ENCODE measurements at regions not wholly inside any gene's neighbourhood (a gene's known extent, or its start where the extent isn't known, plus 50 kb on each side); places are given as distances from the start of the nearest gene placed in this dataset.

DNA sequence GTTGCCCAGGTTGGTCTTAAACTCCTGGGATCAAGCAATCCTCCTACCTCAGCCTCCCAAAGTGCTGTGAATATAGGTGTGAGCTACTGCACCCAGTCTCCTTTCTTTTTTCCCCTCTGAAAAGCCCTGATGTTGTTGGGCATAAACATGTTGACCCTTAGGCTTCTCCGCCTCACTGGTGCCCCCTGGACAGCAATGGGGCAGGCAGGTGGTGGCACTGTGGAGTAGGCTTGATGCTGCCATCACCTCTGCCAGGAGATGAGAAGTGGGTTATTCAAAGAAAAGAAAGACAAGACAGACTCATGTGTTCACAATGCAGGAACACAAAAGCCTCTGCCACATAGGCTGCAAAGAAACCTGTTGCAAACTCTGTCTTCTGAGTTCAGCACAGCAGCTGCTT lies 169.9 kb downstream of the EN1 start:
- no peak overlapping the region for H3K4ac ChIP-seq (ENCODE audit: low read depth in 1 of 2, low read length in 2 of 2)
- no peak overlapping the region for H2AK5ac ChIP-seq (ENCODE audit: low read length, severe bottlenecking)
- WGBS = 56% methylated on average over 1 of the region's 1 CpG
- H4K8ac ChIP-seq (ENCODE audit: low read length) = no peak overlapping the region
- H2BK12ac ChIP-seq (ENCODE audit: low read length in 2 of 2) = no peak overlapping the region
- no peaks in the 10 kb centered on the region for H3K27me3 ChIP-seq (ENCODE audit: control insufficient read depth in 1 of 2, insufficient read depth in 1 of 2, low read length in 2 of 2)
- H3K14ac ChIP-seq (ENCODE audit: low read length in 2 of 2) = no peak overlapping the region
- no peak overlapping the region for H2BK5ac ChIP-seq (ENCODE audit: low read depth, low read length, poor library complexity, severe bottlenecking)
- no peaks in the 10 kb centered on the region for H3K4me1 ChIP-seq (ENCODE audit: control insufficient read depth, insufficient read depth, low read depth, low read length)
- no peaks in the 10 kb centered on the region for H3K9me3 ChIP-seq (ENCODE audit: control insufficient read depth, low read length)
- no peak overlapping the region for H3K4me2 ChIP-seq (ENCODE audit: low read length, poor library complexity, severe bottlenecking)
- no peaks in the 10 kb centered on the region for H3K36me3 ChIP-seq (ENCODE audit: control insufficient read depth in 1 of 2, insufficient read depth in 2 of 2, low read depth in 1 of 2, low read length in 2 of 2)
- no peak overlapping the region for H3K9ac ChIP-seq (ENCODE audit: low read length)
- no peak overlapping the region for H2BK120ac ChIP-seq (ENCODE audit: low read depth, low read length)
- H3K23ac ChIP-seq (ENCODE audit: low read length in 2 of 2) = no peak overlapping the region
- no peak overlapping the region for H3K4me3 ChIP-seq (ENCODE audit: insufficient read depth in 1 of 2, low read depth in 1 of 2, low read length in 2 of 2)
- no peak overlapping the region for H3K27ac ChIP-seq (ENCODE audit: low read length, poor library complexity, severe bottlenecking)
- no peak overlapping the region for H4K91ac ChIP-seq (ENCODE audit: low read length)
- DNase-seq = no peak
- H2AFZ ChIP-seq (ENCODE audit: low read depth, low read length) = no peak overlapping the region
- no peak overlapping the region for H2BK15ac ChIP-seq (ENCODE audit: low read depth, poor library complexity, severe bottlenecking)
- H3K79me1 ChIP-seq (replicated peaks; ENCODE audit: low read length, poor library complexity, severe bottlenecking) = no peaks in the 10 kb centered on the region
- H3K18ac ChIP-seq (ENCODE audit: low read depth in 1 of 2, low read length in 2 of 2) = no peak overlapping the region

DNA sequence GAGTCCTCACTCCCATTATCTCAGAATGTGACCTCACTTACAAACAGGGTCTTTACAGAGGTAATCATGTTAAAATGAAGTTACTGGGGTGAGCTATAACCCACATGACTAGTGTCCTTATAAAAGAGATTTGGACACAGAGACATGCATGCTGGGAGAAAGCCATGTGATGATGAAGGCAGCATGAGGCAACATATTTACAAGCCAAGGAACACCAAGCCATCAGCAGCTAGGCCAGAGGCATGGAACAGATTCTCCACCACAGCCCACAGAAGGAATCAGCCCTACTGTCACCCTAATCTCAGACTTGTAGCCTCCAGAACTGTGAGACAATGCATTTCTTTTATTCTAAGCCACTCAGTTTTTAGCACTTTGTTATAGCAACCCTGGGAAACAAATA lies 171.9 kb downstream of the EN1 start:
- no peak overlapping the region for H4K8ac ChIP-seq (ENCODE audit: low read length)
- H3K27me3 ChIP-seq (ENCODE audit: control insufficient read depth in 1 of 2, insufficient read depth in 1 of 2, low read length in 2 of 2) = no peaks in the 10 kb centered on the region
- H3K9ac ChIP-seq (ENCODE audit: low read length) = no peak overlapping the region
- no peak overlapping the region for H2BK120ac ChIP-seq (ENCODE audit: low read depth, low read length)
- no peak overlapping the region for H2BK12ac ChIP-seq (ENCODE audit: low read length in 2 of 2)
- no peak overlapping the region for H4K91ac ChIP-seq (ENCODE audit: low read length)
- H3K4me1 ChIP-seq (ENCODE audit: control insufficient read depth, insufficient read depth, low read depth, low read length) = no peaks in the 10 kb centered on the region
- no peak overlapping the region for H2AK5ac ChIP-seq (ENCODE audit: low read length, severe bottlenecking)
- no peak overlapping the region for H3K4me2 ChIP-seq (ENCODE audit: low read length, poor library complexity, severe bottlenecking)
- no peak overlapping the region for H3K4ac ChIP-seq (ENCODE audit: low read depth in 1 of 2, low read length in 2 of 2)
- no peaks in the 10 kb centered on the region for H3K9me3 ChIP-seq (ENCODE audit: control insufficient read depth, low read length)
- H3K4me3 ChIP-seq (ENCODE audit: insufficient read depth in 1 of 2, low read depth in 1 of 2, low read length in 2 of 2) = no peak overlapping the region
- no peaks in the 10 kb centered on the region for H3K79me1 ChIP-seq (replicated peaks; ENCODE audit: low read length, poor library complexity, severe bottlenecking)
- no peak overlapping the region for H2AFZ ChIP-seq (ENCODE audit: low read depth, low read length)
- H3K18ac ChIP-seq (ENCODE audit: low read depth in 1 of 2, low read length in 2 of 2) = no peak overlapping the region
- no peak for DNase-seq
- H3K14ac ChIP-seq (ENCODE audit: low read length in 2 of 2) = no peak overlapping the region
- H2BK15ac ChIP-seq (ENCODE audit: low read depth, poor library complexity, severe bottlenecking) = no peak overlapping the region
- H3K36me3 ChIP-seq (ENCODE audit: control insufficient read depth in 1 of 2, insufficient read depth in 2 of 2, low read depth in 1 of 2, low read length in 2 of 2) = no peaks in the 10 kb centered on the region
- no peak overlapping the region for H2BK5ac ChIP-seq (ENCODE audit: low read depth, low read length, poor library complexity, severe bottlenecking)
- no peak overlapping the region for H3K23ac ChIP-seq (ENCODE audit: low read length in 2 of 2)
- H3K27ac ChIP-seq (ENCODE audit: low read length, poor library complexity, severe bottlenecking) = no peak overlapping the region

DNA sequence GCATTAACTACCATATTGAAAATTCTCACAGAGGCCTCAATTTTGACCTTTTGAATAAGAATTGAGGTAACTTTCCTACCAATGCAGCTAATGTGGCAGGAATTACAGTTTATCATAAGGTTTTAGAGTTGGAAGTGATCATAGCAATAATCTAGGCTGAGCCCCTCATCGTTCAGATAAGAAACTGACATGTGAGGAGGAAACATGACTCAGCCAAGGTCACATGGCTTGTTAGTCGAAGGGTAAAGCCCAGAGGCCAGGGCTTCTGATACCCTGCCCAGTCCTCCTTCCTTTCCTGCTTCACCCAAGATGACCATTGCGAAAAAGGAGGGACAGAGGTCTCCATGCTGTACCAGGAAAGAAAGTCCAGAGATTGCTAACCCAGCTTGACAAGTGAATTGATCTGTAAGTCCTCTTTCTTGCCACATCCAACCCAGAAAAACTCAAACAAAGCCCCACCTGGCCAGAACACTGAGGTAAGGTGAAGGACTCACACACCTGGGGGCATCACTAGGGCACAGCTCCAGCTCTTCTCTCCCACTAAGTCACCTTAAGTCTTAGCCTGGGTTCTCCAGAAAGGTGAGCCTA lies 174.8 kb downstream of the EN1 start:
- WGBS = 51% methylated on average over 3 of the region's 3 CpGs
- no peak overlapping the region for H3K27ac ChIP-seq (ENCODE audit: low read length, poor library complexity, severe bottlenecking)
- no peak overlapping the region for H3K9ac ChIP-seq (ENCODE audit: low read length)
- H2BK15ac ChIP-seq (ENCODE audit: low read depth, poor library complexity, severe bottlenecking) = no peak overlapping the region
- no peaks in the 10 kb centered on the region for H3K9me3 ChIP-seq (ENCODE audit: control insufficient read depth, low read length)
- H3K79me1 ChIP-seq (replicated peaks; ENCODE audit: low read length, poor library complexity, severe bottlenecking) = no peaks in the 10 kb centered on the region
- no peak overlapping the region for H3K23ac ChIP-seq (ENCODE audit: low read length in 2 of 2)
- H3K14ac ChIP-seq (ENCODE audit: low read length in 2 of 2) = no peak overlapping the region
- H3K36me3 ChIP-seq (ENCODE audit: control insufficient read depth in 1 of 2, insufficient read depth in 2 of 2, low read depth in 1 of 2, low read length in 2 of 2) = no peaks in the 10 kb centered on the region
- H2BK12ac ChIP-seq (ENCODE audit: low read length in 2 of 2) = no peak overlapping the region
- no peaks in the 10 kb centered on the region for H3K27me3 ChIP-seq (ENCODE audit: control insufficient read depth in 1 of 2, insufficient read depth in 1 of 2, low read length in 2 of 2)
- no peak overlapping the region for H2AFZ ChIP-seq (ENCODE audit: low read depth, low read length)
- no peak overlapping the region for H3K4me3 ChIP-seq (ENCODE audit: insufficient read depth in 1 of 2, low read depth in 1 of 2, low read length in 2 of 2)
- no peak overlapping the region for H2BK5ac ChIP-seq (ENCODE audit: low read depth, low read length, poor library complexity, severe bottlenecking)
- H3K4ac ChIP-seq (ENCODE audit: low read depth in 1 of 2, low read length in 2 of 2) = no peak overlapping the region
- H3K4me1 ChIP-seq (ENCODE audit: control insufficient read depth, insufficient read depth, low read depth, low read length) = peaks cover 2% of the 10 kb centered on the region
- H3K18ac ChIP-seq (ENCODE audit: low read depth in 1 of 2, low read length in 2 of 2) = no peak overlapping the region
- no peak overlapping the region for H4K91ac ChIP-seq (ENCODE audit: low read length)
- H2BK120ac ChIP-seq (ENCODE audit: low read depth, low read length) = no peak overlapping the region
- no peak overlapping the region for H4K8ac ChIP-seq (ENCODE audit: low read length)
- DNase-seq = no peak
- H2AK5ac ChIP-seq (ENCODE audit: low read length, severe bottlenecking) = no peak overlapping the region
- no peak overlapping the region for H3K4me2 ChIP-seq (ENCODE audit: low read length, poor library complexity, severe bottlenecking)

DNA sequence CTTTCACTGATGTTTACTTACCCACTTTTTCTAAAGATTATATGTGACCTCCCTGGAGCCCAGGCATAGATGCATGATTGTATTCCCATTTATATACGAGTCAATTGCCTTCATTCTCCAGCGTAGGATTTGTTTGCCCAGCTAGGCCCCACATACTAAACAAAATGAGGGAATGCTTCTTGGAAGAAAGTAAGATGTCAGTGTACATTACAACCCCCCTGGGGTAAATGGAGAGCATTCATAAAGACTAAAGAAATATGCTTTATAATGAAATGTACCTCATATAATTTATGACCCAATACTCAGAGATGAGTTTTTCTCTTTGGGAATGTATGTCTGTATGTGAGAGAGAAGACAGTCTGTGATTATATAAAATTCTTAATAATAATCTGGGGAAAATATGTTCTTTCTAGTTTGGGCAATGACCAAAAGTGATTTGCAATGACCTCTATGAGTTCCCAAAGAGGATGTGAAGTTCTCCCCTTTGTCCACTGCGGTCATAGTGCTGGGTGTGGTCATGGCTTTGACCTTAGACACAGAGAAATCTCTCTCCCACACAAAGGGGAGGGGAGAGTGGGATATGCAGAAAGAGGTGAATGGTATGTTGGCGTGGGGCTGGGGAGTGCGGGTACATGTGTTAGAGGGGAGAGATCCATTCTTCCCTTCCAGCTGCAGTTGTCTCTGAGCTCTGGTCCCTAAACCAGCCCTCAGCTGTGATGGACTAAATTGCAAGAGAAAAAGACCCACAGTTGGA lies 175.6 kb downstream of the EN1 start:
- Histone ChIP-seq H2AFZ (ENCODE audit: low read depth, low read length) (no peak overlapping the region), H3K9ac (ENCODE audit: low read length) (no peak overlapping the region), H2BK120ac (ENCODE audit: low read depth, low read length) (no peak overlapping the region), H2BK15ac (ENCODE audit: low read depth, poor library complexity, severe bottlenecking) (no peak overlapping the region), H2BK12ac (ENCODE audit: low read length in 2 of 2) (no peak overlapping the region), H3K4ac (ENCODE audit: low read depth in 1 of 2, low read length in 2 of 2) (no peak overlapping the region), H3K4me2 (ENCODE audit: low read length, poor library complexity, severe bottlenecking) (no peak overlapping the region), H3K4me1 (ENCODE audit: control insufficient read depth, insufficient read depth, low read depth, low read length) (peaks cover 2% of the 10 kb centered on the region), H3K79me1 (replicated peaks; ENCODE audit: low read length, poor library complexity, severe bottlenecking) (no peaks in the 10 kb centered on the region), H3K14ac (ENCODE audit: low read length in 2 of 2) (no peak overlapping the region), H2AK5ac (ENCODE audit: low read length, severe bottlenecking) (no peak overlapping the region), H3K18ac (ENCODE audit: low read depth in 1 of 2, low read length in 2 of 2) (no peak overlapping the region), H3K4me3 (ENCODE audit: insufficient read depth in 1 of 2, low read depth in 1 of 2, low read length in 2 of 2) (no peak overlapping the region), H2BK5ac (ENCODE audit: low read depth, low read length, poor library complexity, severe bottlenecking) (no peak overlapping the region), H3K27me3 (ENCODE audit: control insufficient read depth in 1 of 2, insufficient read depth in 1 of 2, low read length in 2 of 2) (no peaks in the 10 kb centered on the region), H3K36me3 (ENCODE audit: control insufficient read depth in 1 of 2, insufficient read depth in 2 of 2, low read depth in 1 of 2, low read length in 2 of 2) (no peaks in the 10 kb centered on the region), H3K23ac (ENCODE audit: low read length in 2 of 2) (no peak overlapping the region), H3K27ac (ENCODE audit: low read length, poor library complexity, severe bottlenecking) (no peak overlapping the region), H4K8ac (ENCODE audit: low read length) (no peak overlapping the region), H4K91ac (ENCODE audit: low read length) (no peak overlapping the region), H3K9me3 (ENCODE audit: control insufficient read depth, low read length) (no peaks in the 10 kb centered on the region)
- DNase-seq = no peak
- 69% methylated on average over 3 of the region's 5 CpGs for WGBS
